CD4-positive, alpha-beta T cell treated with Interleukin-17A for 1 hour (primary cell): ENCODE measurements at regions not wholly inside any gene's neighbourhood (a gene's known extent, or its start where the extent isn't known, plus 50 kb on each side); places are given as distances from the start of the nearest gene placed in this dataset.
"Not testable (repeated sequence)": the region's sequence is repeated elsewhere in the genome, so short reads cannot be mapped to it uniquely, and the experiment has no call there.

ENCODE experiments used
- DNase-seq: peaks from one replicate; pipeline ENCODE4 v3.0.0-alpha.2; 2020

DNA sequence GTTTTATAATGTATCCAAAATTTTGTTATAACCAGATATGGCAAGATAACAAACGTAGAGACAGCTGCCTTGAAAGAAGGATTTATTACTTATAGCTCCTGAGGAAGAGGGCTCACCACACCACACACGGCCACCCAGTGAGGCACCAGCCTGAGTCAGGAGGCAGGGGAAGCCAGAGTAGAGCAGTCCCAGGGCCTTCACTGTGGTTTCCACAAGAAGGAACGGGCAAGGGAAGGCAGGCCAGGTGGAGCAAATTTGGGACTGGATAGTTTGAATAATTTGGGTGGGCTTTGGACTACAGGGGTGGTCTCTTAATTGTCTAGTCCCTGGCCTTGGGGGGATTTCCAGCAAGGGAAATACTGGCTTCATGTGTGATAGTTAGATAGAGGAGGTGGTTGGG, 72.5 kb downstream of the RRAGC start:
- DNase-seq, result no peak

DNA sequence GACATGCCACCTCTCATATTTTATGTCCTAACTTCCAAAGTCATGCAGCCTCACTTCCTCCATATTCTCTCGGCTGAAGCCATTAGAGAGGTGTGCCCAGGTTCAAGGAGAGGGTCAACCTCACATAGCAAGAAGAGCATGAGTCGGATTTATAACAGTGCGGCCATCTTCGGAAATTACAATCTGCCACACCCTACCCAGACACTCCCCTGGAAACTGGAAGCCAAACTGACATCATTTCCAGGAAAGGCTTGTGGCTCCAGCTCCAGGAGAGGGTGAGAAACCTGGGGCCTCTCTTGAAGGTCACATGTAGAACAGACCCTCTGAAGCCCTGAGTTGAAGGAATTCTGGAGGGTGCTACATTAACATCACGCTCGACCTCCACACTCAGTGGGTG, 73.5 kb downstream of the RRAGC start:
- no peak for DNase-seq

DNA sequence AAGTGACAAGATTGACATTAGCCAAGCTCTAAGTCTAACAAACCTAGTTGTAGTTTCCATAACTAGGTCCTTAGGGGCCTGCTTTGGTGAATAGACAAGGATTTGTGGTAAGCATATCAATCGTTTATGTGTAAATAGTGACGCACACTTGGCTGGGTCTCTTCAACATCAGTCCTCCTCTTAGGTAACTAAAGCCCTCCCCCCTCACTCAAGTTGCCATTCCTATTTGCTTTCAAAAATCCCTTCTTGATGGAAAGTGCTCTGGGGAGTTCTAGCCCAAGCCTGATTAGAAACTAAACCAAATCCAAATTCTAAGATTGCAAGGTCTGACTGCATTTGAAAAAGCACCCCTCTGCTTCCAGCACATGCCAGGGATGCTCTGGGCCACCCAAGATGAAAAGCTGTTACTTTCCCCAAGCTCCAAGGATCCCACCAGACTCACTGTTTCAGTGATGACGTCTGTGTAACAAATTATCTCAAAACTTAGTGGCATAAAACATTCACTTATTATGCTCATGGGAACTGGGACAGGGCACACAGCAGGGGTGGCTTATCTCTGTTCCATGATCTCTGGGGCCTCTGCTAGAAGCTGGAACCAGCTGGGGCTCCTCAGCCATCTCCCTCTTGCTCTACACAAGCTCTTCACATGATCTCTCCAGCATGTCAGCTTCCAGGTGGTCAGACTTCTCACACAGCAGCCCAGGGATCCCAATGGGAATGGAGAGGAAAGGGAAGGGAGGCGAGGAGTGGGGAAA, 74.1 kb downstream of the RRAGC start:
- DNase-seq, result no peak

DNA sequence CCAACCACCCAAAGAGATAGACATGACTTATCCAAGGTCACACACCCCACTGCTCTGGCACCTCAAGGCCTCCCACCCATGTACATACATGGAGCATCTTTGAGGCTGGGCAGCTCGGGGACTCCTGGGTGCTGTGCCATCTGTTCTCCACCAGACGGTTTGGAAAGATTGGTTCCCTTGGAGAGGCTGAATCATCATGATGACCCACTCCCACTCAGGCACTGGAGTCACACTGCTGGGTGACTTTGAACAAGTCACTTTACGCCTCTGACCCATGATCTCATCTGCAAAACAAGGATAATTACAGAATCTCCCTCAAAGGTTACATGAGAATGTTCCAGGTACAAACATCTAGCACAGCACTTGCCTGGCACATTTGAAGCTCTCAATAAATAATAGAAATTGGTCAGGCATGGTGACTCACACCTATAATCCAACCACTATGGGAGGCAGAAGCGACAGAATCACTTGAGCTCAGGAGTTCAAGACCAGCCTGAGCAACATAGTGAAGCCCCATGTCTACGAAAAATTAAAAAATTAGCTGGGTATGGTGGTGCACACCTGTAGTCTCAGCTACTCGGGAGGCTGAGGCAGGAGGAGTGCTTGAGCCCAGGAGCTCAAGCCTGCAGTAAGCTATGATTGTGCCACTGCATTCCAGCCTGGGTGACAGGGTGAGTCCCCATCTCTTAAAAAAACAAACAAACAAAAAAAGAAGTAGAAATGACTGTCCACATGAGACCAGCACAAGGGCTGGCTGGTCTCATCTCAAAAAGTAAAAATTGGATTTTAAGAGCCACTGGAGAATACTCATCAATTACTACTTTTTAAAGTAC, 74.9 kb downstream of the RRAGC start:
- no peak for DNase-seq

DNA sequence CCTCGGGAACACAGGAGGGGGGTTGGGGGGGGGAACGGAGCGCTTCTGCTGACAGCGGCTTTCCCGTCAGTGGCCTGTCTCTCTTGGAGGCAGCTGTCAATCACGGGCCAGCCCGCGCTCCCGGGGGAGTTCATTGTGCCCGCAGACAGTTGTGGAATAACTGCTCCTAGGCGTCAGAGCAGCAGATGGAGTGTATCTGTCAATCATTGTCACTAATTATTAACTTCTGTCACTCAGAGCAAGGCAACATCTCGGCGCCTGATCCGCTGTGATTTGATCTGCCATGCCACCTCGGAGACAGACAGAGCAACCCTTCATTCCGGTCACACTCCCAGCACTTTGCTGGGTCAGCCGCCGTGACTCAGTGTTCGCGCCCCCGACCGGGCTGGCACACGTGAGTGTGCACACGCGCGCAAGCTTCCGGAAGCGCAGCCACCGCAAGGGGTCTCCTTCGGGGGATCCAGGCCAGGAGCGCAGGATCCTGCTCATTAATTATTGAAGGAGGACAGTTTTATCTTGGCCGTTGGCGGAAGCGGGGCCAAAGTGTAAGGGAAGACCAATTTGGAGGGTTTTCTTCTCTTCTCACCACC, 75.8 kb downstream of the RRAGC start:
- no peak for DNase-seq

DNA sequence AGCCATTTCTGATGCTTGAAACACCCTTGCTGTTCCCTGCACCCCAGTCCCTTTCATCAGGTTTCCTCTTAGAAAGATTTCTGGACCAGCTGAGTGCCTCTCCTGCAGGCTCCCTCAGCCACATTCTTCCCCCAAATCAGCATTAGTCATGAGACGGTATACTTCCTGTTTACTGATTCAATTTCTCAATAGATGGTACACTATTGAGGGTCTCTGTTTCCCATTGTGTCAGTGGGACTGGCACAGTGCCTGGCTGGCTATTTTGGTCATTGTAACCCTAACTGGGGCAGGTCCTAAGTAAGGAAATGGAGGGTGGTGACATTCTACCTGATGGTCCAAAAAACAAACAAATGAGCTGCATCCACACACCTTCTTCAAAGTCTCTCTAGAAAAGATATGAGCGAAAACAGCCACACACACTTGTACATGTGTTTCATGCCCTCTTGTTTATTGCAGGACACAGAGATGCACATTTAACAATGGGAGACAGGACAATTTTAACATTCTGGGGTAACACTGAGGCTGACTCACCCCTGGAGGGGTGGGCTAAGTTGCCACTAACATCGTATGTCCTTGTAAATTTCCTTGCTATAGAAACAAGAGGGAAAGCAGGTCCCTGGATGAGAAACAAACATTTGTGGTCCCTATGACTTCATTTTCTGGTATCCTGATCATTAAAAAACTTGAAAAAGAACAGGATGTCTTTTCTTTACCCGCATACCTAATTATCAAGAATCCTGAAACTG, 77.5 kb downstream of the RRAGC start:
- DNase-seq, result no peak

DNA sequence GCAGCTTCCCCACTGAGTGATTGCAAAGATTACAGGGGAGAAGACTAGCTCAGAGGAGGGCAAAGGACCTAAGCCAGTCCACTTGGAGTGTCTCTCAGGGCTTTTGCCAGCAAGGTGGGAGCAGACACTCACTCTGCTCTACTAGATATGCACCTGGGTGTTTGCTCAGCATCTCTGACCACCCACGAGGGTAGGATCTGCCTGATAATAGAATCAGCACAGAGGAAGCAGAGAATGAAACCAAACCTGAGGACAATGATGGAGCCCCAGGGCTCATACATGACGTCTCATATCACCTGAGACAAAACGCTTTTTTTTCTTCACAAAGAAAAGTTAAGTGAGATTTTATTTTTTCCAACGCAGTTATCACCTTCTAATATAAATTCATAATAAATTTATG, 79.4 kb downstream of the RRAGC start:
- DNase-seq, result no peak

DNA sequence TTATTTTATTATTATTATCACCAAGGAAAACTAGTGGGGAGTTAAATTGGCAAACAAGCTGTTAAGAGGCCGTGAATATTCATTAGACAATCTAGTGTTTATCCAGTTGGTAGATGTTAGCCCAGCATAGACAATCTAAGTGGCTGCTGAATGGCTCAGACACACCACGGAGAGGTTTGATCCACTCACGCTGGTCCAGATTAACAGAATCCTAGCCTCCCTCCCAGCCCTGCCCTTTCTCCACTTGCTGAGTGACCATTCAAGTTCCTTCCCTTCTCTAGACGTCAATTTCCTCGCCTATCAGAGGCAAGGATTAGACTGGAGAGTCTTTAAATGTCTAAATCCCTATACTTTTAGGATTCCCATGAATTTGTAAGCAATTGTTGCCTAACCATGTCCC, 80.1 kb downstream of the RRAGC start:
- no peak for DNase-seq

DNA sequence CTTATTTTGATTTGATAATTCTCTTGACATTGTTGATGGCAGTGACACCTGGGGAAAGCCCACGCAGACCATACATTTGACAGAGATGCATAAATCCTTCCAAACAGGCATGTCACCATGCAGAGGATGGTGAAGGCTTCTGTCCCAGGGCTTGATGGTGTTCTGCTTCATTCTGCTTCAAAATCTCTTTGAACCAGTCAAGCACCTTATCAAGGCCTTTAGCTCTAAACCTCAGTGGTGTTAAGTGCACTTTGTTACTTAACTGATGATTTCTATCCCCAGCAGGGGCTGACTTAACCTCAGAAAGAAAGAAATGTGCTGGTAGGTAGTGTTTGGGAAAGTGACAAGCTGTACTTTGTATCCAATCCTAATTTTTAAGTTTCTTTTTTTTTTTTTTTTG, 81.1 kb downstream of the RRAGC start:
- no peak for DNase-seq

DNA sequence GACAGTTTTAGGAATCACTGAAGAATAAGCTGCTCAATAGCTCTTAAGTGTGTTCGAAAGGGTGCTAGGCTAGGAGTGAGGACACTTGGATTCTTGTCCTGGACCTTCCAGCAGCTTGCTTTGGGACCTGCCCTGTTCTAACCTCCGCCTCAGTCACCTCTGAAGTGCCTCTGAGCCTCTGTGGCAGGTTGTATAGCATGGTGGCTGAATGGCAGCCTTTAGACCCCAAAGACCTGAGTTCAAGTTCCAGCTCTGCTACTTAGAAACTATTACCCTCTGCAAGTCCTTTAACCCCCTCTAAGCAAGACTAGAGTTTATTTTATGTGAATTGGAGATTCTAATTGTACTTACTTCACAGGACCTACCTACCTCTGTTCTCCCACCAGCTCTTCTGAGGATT, 81.5 kb downstream of the RRAGC start:
- DNase-seq, result no peak

DNA sequence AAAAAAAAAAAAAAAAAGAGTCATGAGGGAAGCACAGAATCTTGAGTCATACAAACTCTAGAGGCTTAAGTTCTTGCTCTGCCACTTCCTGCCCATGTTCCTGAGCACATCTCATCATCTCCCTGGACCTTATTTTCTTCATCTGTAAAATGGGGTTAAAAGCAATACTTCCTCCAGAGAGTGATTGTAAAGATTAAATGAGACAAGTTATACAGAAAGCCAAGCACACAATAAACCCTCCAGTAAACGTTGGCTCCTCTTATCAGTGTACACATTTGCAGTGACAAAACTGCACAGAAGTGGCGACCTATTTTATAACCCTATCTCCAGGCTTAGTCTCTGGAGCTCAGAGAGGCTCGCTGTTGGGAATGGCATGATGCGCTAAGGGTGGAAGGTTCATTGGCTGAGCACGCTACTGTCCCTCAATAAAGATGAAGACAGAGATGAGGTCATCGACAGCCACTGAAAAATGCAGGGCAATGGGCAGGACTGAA, 82.1 kb downstream of the RRAGC start:
- DNase-seq, result no peak

DNA sequence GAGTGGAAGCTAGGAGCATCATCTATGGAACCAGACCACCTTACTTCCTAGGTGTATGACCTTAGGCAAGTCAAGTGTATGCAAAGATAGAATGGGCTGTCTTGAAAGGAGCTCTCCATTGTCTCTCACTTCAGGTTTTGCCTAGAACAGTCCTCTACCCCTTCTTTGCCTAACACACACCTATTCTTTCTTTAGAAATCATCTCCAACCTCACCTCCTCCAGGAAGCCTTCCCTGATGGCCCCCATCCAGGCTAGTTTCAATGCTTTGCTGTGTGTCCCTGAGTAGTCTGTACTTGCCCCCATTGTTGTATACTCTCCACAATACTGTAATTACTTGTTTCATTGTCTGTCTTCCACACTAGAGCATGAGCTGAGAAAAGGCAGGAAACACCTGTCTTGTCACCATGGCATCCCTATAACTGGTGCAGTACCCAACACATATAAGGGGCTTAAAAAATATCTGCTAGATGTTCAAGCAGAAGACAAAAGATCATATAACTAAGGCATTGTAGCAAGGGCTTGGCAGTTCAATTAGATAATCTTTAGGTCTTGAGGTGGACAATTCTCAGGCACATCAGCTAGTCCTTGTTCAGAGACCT, 83.0 kb downstream of the RRAGC start:
- DNase-seq, result no peak

DNA sequence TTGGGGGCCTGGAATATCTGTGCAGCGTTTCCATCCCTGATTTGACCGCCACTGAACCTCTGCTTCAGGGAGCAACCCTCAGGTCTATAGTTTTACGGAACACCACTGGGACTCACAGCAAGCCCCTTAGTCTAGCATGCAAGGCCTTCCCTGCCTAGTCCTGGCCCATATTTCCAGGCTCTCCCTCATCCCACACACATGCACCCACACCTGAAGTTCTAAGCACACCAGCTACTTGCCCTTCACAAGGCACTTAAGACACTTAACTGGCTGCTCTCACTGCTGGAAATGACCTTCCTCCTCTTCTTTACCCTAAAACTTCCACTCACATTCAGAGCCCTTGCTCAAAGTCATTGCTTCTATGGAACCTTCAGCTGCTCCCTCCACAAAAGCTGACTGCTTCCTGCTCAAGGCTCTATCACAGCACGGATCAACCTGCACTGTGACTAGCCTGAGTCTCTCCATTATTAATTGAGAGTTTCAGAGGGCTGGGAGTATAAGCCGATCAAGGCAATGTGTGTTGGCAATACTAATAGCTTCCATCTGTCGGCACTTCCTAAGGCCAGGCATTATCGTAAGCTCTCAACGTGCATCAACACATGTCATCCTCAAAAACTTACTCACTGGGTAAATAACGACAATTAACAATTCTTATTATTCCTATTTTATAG, 84.3 kb downstream of the RRAGC start:
- no peak for DNase-seq

DNA sequence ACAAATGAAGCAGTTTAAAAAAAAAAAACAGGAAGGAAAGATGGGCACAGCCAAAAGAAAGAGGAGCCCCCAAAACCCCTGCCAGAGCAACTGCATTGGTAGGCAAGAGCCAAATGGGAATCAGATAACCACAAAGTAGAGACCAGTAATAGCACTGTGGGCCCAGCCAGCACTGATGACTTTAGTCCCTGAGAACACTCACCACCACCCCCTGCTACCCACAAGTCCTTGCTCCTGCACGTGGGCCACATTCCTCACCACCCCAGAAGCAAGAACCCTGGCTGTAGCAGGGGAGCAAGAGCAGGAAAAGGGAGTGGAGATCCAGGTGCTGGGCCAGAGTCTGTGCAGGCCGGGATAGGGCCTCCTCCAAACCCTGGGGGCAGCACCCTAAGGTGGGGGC, 86.1 kb downstream of the RRAGC start:
- DNase-seq, result no peak

DNA sequence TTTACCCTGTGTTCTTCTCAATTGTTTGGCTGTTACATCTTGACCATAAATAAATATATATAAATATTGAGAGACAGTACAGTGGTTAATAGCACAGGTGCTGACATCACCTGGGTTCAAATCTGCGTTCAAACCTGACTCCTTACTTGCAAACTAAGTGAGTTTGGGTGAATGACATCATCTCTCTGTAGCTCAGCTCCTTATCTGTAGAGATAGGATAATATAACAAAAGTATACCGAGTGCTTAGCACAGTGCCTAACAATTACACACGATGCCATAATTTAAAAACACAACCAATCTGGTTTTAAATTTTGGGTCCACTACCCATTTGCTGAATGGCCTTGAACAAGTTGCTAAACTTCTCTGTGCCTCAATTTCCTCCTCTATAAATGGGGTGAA, 86.6 kb downstream of the RRAGC start:
- DNase-seq, result no peak

DNA sequence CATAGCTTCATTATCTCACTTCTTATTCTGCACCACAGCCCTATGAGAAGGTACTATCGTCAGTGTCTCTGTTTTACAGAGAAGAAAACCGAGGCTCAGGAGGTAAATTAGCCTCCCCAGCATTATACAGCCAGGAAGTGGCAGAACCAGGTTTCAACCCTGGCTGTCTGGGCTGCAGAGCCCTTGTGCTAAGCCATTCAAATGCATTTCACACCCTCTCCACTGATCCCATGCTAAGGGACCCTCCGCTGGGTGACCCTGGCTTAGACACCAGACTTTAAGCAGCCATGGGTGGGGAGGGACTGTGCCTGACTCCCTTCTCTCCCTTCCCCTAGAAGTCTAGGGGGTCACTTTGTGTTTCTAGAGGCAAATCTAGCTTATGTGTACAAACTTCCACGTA, 87.5 kb downstream of the RRAGC start:
- no peak for DNase-seq

DNA sequence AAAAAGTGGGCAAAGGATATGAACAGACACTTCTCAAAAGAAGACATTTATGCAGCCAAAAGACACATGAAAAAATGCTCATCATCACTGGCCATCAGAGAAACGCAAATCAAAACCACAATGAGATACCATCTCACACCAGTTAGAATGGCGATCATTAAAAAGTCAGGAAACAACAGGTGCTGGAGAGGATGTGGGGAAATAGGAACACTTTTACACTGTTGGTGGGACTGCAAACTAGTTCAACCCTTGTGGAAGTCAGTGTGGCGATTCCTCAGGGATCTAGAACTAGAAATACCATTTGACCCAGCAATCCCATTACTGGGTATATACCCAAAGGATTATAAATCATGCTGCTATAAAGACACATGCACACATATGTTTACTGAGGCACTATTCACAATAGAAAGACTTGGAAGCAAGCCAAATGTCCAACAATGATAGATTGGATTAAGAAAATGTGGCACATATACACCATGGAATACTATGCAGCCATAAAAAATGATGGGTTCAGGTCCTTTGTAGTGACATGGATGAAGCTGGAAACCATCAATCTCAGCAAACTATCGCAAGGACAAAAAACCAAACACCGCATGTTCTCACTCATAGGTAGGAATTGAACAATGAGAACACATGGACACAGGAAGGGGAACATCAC, 88.9 kb downstream of the RRAGC start:
- not testable (repeated sequence) for DNase-seq

DNA sequence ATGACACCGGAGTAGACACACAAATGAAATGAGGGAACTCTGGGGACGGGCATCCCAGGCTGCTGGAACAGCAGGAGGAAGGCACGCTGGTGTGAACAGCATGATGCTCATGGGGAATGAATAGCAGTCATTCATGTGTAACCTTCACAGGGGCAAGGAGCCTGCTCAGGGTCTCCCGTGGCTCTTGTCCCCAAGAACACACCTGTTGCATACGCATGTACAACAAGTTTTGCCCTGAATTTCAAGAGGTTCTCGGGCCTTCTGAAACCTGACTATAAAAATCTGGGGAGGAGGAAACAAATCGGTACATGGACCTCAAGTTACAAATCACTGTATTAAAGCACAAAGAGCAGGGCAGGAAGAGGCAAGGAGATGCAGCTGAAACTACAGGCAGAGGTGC, 93.4 kb downstream of the RRAGC start:
- no peak for DNase-seq

DNA sequence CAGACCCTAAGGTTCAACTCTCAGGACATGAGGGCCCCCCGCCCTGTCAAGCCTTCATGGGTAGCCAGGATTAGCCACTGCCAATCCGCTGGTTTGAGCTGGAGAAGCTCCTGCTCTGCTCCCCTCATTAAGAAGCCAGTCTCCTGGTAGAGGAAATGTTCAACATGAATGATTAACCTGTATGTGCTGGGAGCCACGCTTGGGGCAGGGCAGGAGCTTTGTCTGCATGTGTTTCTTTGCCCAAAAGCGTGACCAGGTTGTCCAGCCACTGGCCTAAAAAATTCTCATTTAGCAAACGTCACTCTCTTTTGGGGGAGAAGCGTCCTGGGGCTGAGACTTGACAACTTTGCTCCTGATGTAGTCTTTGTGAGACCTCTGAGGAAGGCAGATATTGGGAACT, 96.5 kb downstream of the RRAGC start:
- DNase-seq, result no peak

DNA sequence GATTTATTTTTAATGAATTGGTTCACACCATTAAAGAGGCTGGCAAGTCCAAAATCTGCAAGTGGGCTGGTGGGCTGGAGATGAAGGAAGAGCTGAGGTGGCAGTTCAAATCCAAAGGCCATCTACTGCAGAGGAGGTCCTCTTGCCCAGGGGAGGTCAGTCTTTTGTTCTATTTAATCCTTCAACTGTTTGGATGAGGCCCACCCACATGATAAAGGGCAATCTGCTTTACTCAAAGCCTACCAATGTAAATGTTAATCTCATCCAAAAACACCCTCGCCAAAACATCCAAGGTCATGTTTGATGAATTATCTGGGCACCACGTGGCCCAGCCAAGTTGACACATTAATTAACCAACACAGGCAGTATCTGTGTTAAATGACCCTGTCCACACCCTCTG, 99.0 kb downstream of the RRAGC start:
- DNase-seq, result no peak

DNA sequence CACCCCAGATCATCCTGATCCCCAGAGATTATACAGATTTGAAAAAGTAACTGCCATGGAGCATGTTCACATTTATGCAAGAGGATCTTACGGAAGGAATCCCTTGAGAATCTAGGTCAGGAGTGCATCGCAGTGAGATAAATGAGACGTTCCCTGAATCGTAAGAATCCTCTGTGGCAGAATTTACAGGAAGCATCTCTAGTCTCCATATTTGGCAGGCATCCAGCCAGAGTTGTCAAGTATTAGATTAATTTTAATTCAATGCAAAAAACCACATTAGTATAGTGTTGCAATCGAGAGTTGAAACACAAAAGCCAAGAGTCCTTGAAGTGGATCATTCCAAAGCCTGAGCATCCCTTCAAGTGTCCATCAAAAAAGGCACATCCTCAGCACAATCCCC, 100.8 kb downstream of the RRAGC start:
- no peak for DNase-seq
